ENCODE measurements at regions not wholly inside any gene's neighbourhood (a gene's known extent, or its start where the extent isn't known, plus 50 kb on each side); places are given as distances from the start of the nearest gene placed in this dataset.

DNA sequence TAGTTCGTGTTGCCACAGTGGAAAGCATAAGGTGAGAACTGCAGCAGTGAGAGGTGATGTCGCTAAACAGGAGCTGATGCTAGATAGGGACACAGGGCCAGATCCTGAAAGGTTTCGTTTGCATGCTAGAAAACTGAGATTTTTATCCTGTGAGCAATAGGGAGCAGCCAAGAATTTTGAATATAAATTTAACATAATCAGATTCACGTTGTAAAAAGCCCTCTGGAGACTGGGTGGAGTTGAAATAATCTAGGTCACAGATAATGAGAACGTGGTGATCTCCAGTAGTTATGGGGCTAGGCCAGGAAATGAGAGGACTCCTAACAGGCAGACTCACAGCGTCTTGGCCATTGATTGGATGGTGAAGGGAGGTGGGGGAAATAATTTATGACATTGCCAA is 92.1 kb upstream of the IMMP2L start:
- H3F3A ChIP-seq (ENCODE audit: insufficient read depth, low read length, poor library complexity, severe bottlenecking): no peaks in the 10 kb centered on the region
- H3K9me3 ChIP-seq (ENCODE audit: low read length): no peaks in the 10 kb centered on the region
- TF ChIP-seq EP300 (conservative IDR thresholded peaks at IDR 0.05; ENCODE audit: poor library complexity, severe bottlenecking): no peak
- TF ChIP-seq, protein P1, sequence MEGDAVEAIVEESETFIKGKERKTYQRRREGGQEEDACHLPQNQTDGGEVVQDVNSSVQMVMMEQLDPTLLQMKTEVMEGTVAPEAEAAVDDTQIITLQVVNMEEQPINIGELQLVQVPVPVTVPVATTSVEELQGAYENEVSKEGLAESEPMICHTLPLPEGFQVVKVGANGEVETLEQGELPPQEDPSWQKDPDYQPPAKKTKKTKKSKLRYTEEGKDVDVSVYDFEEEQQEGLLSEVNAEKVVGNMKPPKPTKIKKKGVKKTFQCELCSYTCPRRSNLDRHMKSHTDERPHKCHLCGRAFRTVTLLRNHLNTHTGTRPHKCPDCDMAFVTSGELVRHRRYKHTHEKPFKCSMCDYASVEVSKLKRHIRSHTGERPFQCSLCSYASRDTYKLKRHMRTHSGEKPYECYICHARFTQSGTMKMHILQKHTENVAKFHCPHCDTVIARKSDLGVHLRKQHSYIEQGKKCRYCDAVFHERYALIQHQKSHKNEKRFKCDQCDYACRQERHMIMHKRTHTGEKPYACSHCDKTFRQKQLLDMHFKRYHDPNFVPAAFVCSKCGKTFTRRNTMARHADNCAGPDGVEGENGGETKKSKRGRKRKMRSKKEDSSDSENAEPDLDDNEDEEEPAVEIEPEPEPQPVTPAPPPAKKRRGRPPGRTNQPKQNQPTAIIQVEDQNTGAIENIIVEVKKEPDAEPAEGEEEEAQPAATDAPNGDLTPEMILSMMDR (IDR thresholded peaks at IDR 0.05; ENCODE audit: poor library complexity, severe bottlenecking): no peak
- TF ChIP-seq POLR2AphosphoS5 (IDR thresholded peaks at IDR 0.05): no peak
- no peak for TF ChIP-seq MXI1 (conservative IDR thresholded peaks at IDR 0.05; ENCODE audit: poor library complexity, severe bottlenecking)
- TF ChIP-seq, protein P2, sequence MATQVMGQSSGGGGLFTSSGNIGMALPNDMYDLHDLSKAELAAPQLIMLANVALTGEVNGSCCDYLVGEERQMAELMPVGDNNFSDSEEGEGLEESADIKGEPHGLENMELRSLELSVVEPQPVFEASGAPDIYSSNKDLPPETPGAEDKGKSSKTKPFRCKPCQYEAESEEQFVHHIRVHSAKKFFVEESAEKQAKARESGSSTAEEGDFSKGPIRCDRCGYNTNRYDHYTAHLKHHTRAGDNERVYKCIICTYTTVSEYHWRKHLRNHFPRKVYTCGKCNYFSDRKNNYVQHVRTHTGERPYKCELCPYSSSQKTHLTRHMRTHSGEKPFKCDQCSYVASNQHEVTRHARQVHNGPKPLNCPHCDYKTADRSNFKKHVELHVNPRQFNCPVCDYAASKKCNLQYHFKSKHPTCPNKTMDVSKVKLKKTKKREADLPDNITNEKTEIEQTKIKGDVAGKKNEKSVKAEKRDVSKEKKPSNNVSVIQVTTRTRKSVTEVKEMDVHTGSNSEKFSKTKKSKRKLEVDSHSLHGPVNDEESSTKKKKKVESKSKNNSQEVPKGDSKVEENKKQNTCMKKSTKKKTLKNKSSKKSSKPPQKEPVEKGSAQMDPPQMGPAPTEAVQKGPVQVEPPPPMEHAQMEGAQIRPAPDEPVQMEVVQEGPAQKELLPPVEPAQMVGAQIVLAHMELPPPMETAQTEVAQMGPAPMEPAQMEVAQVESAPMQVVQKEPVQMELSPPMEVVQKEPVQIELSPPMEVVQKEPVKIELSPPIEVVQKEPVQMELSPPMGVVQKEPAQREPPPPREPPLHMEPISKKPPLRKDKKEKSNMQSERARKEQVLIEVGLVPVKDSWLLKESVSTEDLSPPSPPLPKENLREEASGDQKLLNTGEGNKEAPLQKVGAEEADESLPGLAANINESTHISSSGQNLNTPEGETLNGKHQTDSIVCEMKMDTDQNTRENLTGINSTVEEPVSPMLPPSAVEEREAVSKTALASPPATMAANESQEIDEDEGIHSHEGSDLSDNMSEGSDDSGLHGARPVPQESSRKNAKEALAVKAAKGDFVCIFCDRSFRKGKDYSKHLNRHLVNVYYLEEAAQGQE (IDR thresholded peaks at IDR 0.05; ENCODE audit: borderline replicate concordance): no peak
- no peak for TF ChIP-seq RAD21 (conservative IDR thresholded peaks at IDR 0.05)
- no peak for TF ChIP-seq SMC3 (conservative IDR thresholded peaks at IDR 0.05; ENCODE audit: poor library complexity)
- no peak for TF ChIP-seq EZH2 (IDR thresholded peaks at IDR 0.05; ENCODE audit: borderline replicate concordance, insufficient read depth, low read length, poor library complexity, severe bottlenecking)
- no peak for TF ChIP-seq TAF1 (IDR thresholded peaks at IDR 0.05; ENCODE audit: low read depth)
- H2AFZ ChIP-seq (ENCODE audit: low read depth, low read length): no peak overlapping the region
- no peak overlapping the region for H3K4me2 ChIP-seq (ENCODE audit: low read length)
- H4K20me1 ChIP-seq (ENCODE audit: insufficient read depth): no peaks in the 10 kb centered on the region
- no peaks in the 10 kb centered on the region for H3K36me3 ChIP-seq (ENCODE audit: insufficient read depth, low read length)
- no peaks in the 10 kb centered on the region for H3K27me3 ChIP-seq (ENCODE audit: insufficient read depth, low read depth, low read length)
- no peak overlapping the region for H3K9ac ChIP-seq (ENCODE audit: low read length)
- H3K9me2 ChIP-seq (ENCODE audit: insufficient read depth, low read length): no peaks in the 10 kb centered on the region
- H3K79me2 ChIP-seq (replicated peaks; ENCODE audit: insufficient read depth, low read length): no peaks in the 10 kb centered on the region
- no peak overlapping the region for H3K27ac ChIP-seq (ENCODE audit: low read length)
- no peak overlapping the region for H3K4me3 ChIP-seq (ENCODE audit: low read length)

DNA sequence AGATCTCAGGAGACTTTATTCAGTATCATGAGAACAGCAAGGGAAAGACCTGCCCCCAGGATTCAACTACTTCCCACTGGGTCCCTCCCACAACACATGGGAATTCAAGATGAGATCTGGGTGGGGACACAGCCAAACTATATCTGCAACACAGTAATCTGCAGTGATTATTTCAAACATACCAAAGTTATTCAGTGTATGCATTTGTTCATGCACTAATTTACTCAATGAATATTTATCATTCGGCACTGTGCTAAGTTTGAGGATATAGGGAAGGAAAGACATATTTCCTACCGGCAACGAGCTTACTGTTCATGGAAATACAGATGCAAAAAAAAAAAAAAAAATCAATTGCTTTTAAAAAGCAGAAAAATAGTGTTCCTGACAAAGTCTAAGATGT is 91.6 kb upstream of the IMMP2L start:
- Histone ChIP-seq H3K4me2 (ENCODE audit: low read length) (no peak overlapping the region), H3K9me2 (ENCODE audit: insufficient read depth, low read length) (no peaks in the 10 kb centered on the region), H3K9me3 (ENCODE audit: low read length) (no peaks in the 10 kb centered on the region)

More for the DNA sequence above, 91.6 kb upstream of the IMMP2L start:
- Histone ChIP-seq H3K79me2 (replicated peaks; ENCODE audit: insufficient read depth, low read length) (no peaks in the 10 kb centered on the region), H3F3A (ENCODE audit: insufficient read depth, low read length, poor library complexity, severe bottlenecking) (no peaks in the 10 kb centered on the region), H3K36me3 (ENCODE audit: insufficient read depth, low read length) (no peaks in the 10 kb centered on the region), H3K9ac (ENCODE audit: low read length) (no peak overlapping the region), H2AFZ (ENCODE audit: low read depth, low read length) (no peak overlapping the region), H3K27ac (ENCODE audit: low read length) (no peak overlapping the region), H3K4me3 (ENCODE audit: low read length) (no peak overlapping the region), H4K20me1 (ENCODE audit: insufficient read depth) (no peaks in the 10 kb centered on the region), H3K27me3 (ENCODE audit: insufficient read depth, low read depth, low read length) (no peaks in the 10 kb centered on the region)
- TF ChIP-seq TAF1 (IDR thresholded peaks at IDR 0.05; ENCODE audit: low read depth) (no peak), EZH2 (IDR thresholded peaks at IDR 0.05; ENCODE audit: borderline replicate concordance, insufficient read depth, low read length, poor library complexity, severe bottlenecking) (no peak)
